Osteocyte (in vitro differentiated cells): ENCODE measurements at regions not wholly inside any gene's neighbourhood (a gene's known extent, or its start where the extent isn't known, plus 50 kb on each side); places are given as distances from the start of the nearest gene placed in this dataset.

Experiments
- DNase-seq: peaks from one replicate; pipeline ENCODE4 v3.0.0; 2021; ENCODE audit warnings: mixed read lengths; ENCODE audit not compliant: unreplicated experiment; ENCODE audit errors: extremely low spot score
- H3K27ac Mint-ChIP-seq: one replicate; pipeline ENCODE4 v1.8.0; 2021; ENCODE audit warnings: mild to moderate bottlenecking, mixed read lengths; ENCODE audit not compliant: unreplicated experiment
- H3K27me3 Mint-ChIP-seq: one replicate; pipeline ENCODE4 v1.8.0; 2021; ENCODE audit warnings: mixed read lengths; ENCODE audit not compliant: unreplicated experiment
- H3K36me3 Mint-ChIP-seq: one replicate; pipeline ENCODE4 v1.8.0; 2021; ENCODE audit warnings: mixed read lengths; ENCODE audit not compliant: unreplicated experiment
- H3K4me1 Mint-ChIP-seq: one replicate; pipeline ENCODE4 v1.8.0; 2021; ENCODE audit warnings: mixed read lengths; ENCODE audit not compliant: unreplicated experiment
- H3K4me3 Mint-ChIP-seq: one replicate; pipeline ENCODE4 v1.8.0; 2021; ENCODE audit warnings: mild to moderate bottlenecking, moderate library complexity, mixed read lengths; ENCODE audit not compliant: unreplicated experiment
- H3K9me3 Mint-ChIP-seq: one replicate; pipeline ENCODE4 v1.8.0; 2021; ENCODE audit warnings: mixed read lengths; ENCODE audit not compliant: unreplicated experiment
- TF ChIP-seq, protein P1 (sequence below): fragments of 200-600 bp; sonication (generic); IDR thresholded peaks from 2 replicates; pipeline ENCODE4 v1.5.0; 2021; ENCODE audit warnings: antibody characterized with exemption, mild to moderate bottlenecking, moderate library complexity

DNA sequence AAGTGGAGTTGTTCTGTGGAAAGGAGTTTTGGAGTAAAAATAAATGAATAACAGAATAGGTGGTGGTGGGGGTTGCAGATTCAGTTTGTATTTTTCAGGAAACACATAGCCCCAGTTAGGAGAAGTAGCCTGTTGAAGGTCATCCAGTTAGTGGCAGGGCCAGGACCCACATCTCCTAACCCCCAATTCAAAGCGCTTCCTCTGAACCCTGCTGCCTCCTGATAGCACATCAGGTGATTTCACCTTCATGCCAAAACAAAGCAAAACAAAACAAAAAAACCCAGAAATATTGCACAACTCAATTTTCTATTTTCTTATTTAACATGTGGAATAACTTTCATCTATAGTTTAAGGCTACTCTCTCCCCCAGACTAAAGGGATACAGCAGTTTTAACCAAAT lies 112.3 kb upstream of the UGP2 start:
- H3K4me1 Mint-ChIP-seq, result peaks cover 6% of the 10 kb centered on the region
- no peak overlapping the region for H3K4me3 Mint-ChIP-seq
- no peak overlapping the region for H3K27ac Mint-ChIP-seq
- no peak for DNase-seq
- no peaks in the 10 kb centered on the region for H3K27me3 Mint-ChIP-seq
- no peaks in the 10 kb centered on the region for H3K9me3 Mint-ChIP-seq
- TF ChIP-seq, protein P1, sequence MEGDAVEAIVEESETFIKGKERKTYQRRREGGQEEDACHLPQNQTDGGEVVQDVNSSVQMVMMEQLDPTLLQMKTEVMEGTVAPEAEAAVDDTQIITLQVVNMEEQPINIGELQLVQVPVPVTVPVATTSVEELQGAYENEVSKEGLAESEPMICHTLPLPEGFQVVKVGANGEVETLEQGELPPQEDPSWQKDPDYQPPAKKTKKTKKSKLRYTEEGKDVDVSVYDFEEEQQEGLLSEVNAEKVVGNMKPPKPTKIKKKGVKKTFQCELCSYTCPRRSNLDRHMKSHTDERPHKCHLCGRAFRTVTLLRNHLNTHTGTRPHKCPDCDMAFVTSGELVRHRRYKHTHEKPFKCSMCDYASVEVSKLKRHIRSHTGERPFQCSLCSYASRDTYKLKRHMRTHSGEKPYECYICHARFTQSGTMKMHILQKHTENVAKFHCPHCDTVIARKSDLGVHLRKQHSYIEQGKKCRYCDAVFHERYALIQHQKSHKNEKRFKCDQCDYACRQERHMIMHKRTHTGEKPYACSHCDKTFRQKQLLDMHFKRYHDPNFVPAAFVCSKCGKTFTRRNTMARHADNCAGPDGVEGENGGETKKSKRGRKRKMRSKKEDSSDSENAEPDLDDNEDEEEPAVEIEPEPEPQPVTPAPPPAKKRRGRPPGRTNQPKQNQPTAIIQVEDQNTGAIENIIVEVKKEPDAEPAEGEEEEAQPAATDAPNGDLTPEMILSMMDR, result no peak
- H3K36me3 Mint-ChIP-seq, result no peaks in the 10 kb centered on the region

DNA sequence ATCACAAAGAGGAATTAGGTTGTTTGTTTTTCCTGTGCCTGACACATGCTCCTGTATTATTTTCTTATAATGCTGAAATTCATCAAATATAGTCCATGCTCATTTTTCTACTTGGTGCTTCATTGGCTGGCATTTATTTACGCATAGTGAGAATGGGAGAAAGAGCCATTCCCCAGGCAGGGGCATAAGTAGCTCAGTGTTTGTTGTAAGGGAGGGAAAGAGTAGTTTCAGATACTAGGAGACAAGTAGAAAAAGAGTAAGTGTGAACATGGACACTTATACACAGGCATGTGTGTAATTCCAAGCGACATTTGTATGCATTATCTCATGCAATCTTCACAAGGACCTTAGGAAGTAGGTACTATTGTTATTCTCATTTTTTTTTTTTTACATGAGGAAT lies 111.9 kb upstream of the UGP2 start:
- Mint-ChIP-seq H3K9me3 (no peaks in the 10 kb centered on the region), H3K27me3 (no peaks in the 10 kb centered on the region), H3K4me1 (peaks cover 11% of the 10 kb centered on the region), H3K4me3 (no peak overlapping the region), H3K27ac (no peak overlapping the region), H3K36me3 (no peaks in the 10 kb centered on the region)
- TF ChIP-seq, protein P1, result no peak
- no peak for DNase-seq

DNA sequence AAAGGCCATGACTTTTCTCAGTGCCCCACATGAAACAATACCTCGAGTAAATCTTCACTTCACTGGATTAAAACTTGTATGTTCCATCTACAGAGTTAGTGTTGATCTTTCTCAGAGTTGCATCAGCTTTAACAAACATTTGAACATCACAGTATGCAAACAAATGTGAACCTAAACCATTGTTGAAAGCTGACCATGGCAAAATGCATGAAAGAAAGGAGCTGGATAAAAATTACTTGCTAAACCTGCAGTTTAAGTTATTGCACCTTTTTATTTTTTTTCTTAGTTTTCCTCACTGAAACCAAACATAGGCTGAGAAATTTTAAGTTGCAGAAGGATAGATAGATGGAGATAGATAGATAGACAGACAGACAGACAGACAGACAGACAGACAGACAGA lies 107.2 kb upstream of the UGP2 start:
- H3K27ac Mint-ChIP-seq, result peak overlapping the region; percentile 87
- no peaks in the 10 kb centered on the region for H3K27me3 Mint-ChIP-seq
- H3K36me3 Mint-ChIP-seq, result no peaks in the 10 kb centered on the region
- no peak for DNase-seq
- peaks cover 37% of the 10 kb centered on the region for H3K4me1 Mint-ChIP-seq
- H3K9me3 Mint-ChIP-seq, result no peaks in the 10 kb centered on the region
- TF ChIP-seq, protein P1, result no peak
- H3K4me3 Mint-ChIP-seq, result no peak overlapping the region

DNA sequence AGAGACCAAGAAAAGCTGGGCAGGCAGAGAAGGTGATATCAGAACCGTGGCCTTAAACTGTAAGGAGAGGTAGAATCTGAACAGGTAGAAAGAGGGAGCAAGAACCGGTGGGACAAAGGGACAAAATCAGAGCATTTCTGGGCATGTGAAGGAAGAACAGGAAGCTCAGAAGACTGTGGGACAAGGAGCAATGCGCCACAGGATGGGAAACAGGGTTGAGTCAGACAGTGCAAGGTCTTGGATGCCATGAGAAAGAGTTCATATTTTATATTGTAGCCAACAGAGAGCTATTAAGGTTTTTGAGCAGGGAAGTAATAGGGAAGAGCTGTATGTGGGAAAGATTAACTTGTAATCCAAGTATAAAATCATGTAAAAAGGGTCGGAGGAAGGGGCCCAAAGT lies 106.4 kb upstream of the UGP2 start:
- no peaks in the 10 kb centered on the region for H3K9me3 Mint-ChIP-seq
- H3K27me3 Mint-ChIP-seq, result no peaks in the 10 kb centered on the region
- peaks cover 37% of the 10 kb centered on the region for H3K4me1 Mint-ChIP-seq
- no peak overlapping the region for H3K4me3 Mint-ChIP-seq
- no peaks in the 10 kb centered on the region for H3K36me3 Mint-ChIP-seq
- TF ChIP-seq, protein P1, result no peak
- no peak for DNase-seq
- H3K27ac Mint-ChIP-seq, result peak overlapping the region; percentile 87

DNA sequence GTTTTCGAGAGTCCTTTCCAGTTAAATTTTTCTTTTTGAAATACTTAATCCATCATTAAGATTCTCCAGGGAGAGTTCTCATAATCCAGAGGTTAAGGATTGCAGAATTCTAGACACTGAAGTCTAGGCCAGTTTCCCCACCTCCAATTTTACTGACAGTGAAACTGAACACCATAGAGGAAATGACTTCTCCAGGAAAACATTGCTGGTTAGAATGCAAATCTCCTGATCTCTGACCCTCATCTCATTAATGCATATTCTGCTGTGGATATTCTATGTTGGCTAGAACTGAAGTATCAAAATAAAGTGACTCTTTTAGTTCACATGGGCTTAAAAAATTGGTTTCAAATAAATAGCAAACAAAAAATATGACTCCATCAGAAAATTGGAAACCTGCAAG lies 105.8 kb upstream of the UGP2 start:
- no peak for DNase-seq
- no peaks in the 10 kb centered on the region for H3K9me3 Mint-ChIP-seq
- H3K27me3 Mint-ChIP-seq, result no peaks in the 10 kb centered on the region
- no peaks in the 10 kb centered on the region for H3K36me3 Mint-ChIP-seq
- H3K4me3 Mint-ChIP-seq, result no peak overlapping the region
- TF ChIP-seq, protein P1, result no peak
- H3K4me1 Mint-ChIP-seq, result peaks cover 39% of the 10 kb centered on the region
- peak overlapping the region; percentile 71 for H3K27ac Mint-ChIP-seq
